Muscle layer of colon (tissue), 2 donors: ENCODE measurements at regions not wholly inside any gene's neighbourhood (a gene's known extent, or its start where the extent isn't known, plus 50 kb on each side); places are given as distances from the start of the nearest gene placed in this dataset.
"Not testable (repeated sequence)": the region's sequence is repeated elsewhere in the genome, so short reads cannot be mapped to it uniquely, and the experiment has no call there.

Source experiments
- H3K27ac ChIP-seq: one replicate; pipeline ENCODE4 v1.7.0; 2013; ENCODE audit warnings: low read depth, mild to moderate bottlenecking, low read length, moderate library complexity
- H3K27me3 ChIP-seq, 2 donors: one replicate each; pipeline ENCODE4 v1.7.0; 2013; ENCODE audit warnings: low read length in 2 of 2, mild to moderate bottlenecking in 2 of 2; ENCODE audit not compliant: insufficient read depth in 2 of 2, control insufficient read depth in 1 of 2
- H3K36me3 ChIP-seq: one replicate; pipeline ENCODE4 v1.7.0; 2013; ENCODE audit warnings: mild to moderate bottlenecking, low read length; ENCODE audit not compliant: insufficient read depth
- H3K4me1 ChIP-seq: one replicate; pipeline ENCODE4 v1.7.0; 2013; ENCODE audit warnings: mild to moderate bottlenecking, low read length; ENCODE audit not compliant: insufficient read depth
- H3K4me3 ChIP-seq, 2 donors: one replicate each; pipeline ENCODE4 v1.7.0; 2013; ENCODE audit warnings: low read length in 2 of 2, low read depth in 1 of 2, mild to moderate bottlenecking in 1 of 2, moderate library complexity in 1 of 2
- H3K9ac ChIP-seq: one replicate; pipeline ENCODE4 v1.7.0; 2013; ENCODE audit warnings: low read length
- H3K9me3 ChIP-seq: one replicate; pipeline ENCODE4 v1.7.0; 2013; ENCODE audit warnings: mild to moderate bottlenecking, low read length
- donor health status: abdominal sarcoma.
- donor health status: Adenocarcinoma of cecum.

GRCh38 chr6:81051952-81052351, 700.5 kb downstream of the TENT5A start:
- Histone ChIP-seq H3K27ac (no peak overlapping the region), H3K9me3 (no peaks in the 10 kb centered on the region), H3K4me1 (no peaks in the 10 kb centered on the region), H3K9ac (no peak overlapping the region), H3K4me3 (no peak overlapping the region), H3K27me3 (no peaks in the 10 kb centered on the region), H3K36me3 (no peaks in the 10 kb centered on the region)

GRCh38 chr6:81049425-81050042, 702.9 kb downstream of the TENT5A start:
- H3K4me3 ChIP-seq, result no peak overlapping the region
- H3K36me3 ChIP-seq, result no peaks in the 10 kb centered on the region
- no peak overlapping the region for H3K27ac ChIP-seq
- H3K4me1 ChIP-seq, result no peaks in the 10 kb centered on the region
- no peaks in the 10 kb centered on the region for H3K9me3 ChIP-seq
- no peak overlapping the region for H3K9ac ChIP-seq
- no peaks in the 10 kb centered on the region for H3K27me3 ChIP-seq

- H3K4me3 ChIP-seq, result no peak overlapping the region
- H3K9me3 ChIP-seq, result no peaks in the 10 kb centered on the region
- no peaks in the 10 kb centered on the region for H3K36me3 ChIP-seq
- no peak overlapping the region for H3K27ac ChIP-seq
- no peak overlapping the region for H3K9ac ChIP-seq
- H3K4me1 ChIP-seq, result peaks cover 5% of the 10 kb centered on the region
- H3K27me3 ChIP-seq, result no peaks in the 10 kb centered on the region
These were observed 721.1 kb downstream of the TENT5A start for GRCh38 chr6:81031416-81031815.

- Histone ChIP-seq H3K36me3 (no peaks in the 10 kb centered on the region), H3K9ac (no peak overlapping the region), H3K9me3 (no peaks in the 10 kb centered on the region), H3K4me3 (no peak overlapping the region), H3K27ac (no peak overlapping the region), H3K27me3 (no peaks in the 10 kb centered on the region), H3K4me1 (peaks cover under 1% of the 10 kb centered on the region)
These were observed 726.4 kb downstream of the TENT5A start for GRCh38 chr6:81026041-81026553.

GRCh38 chr6:81023709-81024108, 728.8 kb downstream of the TENT5A start:
- no peaks in the 10 kb centered on the region for H3K27me3 ChIP-seq
- H3K27ac ChIP-seq, result no peak overlapping the region
- H3K4me1 ChIP-seq, result no peaks in the 10 kb centered on the region
- H3K36me3 ChIP-seq, result no peaks in the 10 kb centered on the region
- H3K9me3 ChIP-seq, result no peaks in the 10 kb centered on the region
- no peak overlapping the region for H3K4me3 ChIP-seq
- H3K9ac ChIP-seq, result no peak overlapping the region

- H3K27me3 ChIP-seq, result no peaks in the 10 kb centered on the region
- H3K9me3 ChIP-seq, result no peaks in the 10 kb centered on the region
- no peak overlapping the region for H3K27ac ChIP-seq
- no peaks in the 10 kb centered on the region for H3K36me3 ChIP-seq
- H3K4me3 ChIP-seq, result no peak overlapping the region
- H3K4me1 ChIP-seq, result no peaks in the 10 kb centered on the region
- H3K9ac ChIP-seq, result no peak overlapping the region
These were observed 729.4 kb downstream of the TENT5A start for GRCh38 chr6:81023007-81023582.

GRCh38 chr6:81017586-81017985, 734.9 kb downstream of the TENT5A start:
- H3K27me3 ChIP-seq, H3K36me3 ChIP-seq, H3K27ac ChIP-seq, H3K4me3 ChIP-seq, H3K9me3 ChIP-seq, H3K9ac ChIP-seq, H3K4me1 ChIP-seq: not testable (repeated sequence)

GRCh38 chr6:81003894-81004293, 748.6 kb downstream of the TENT5A start:
- no peak overlapping the region for H3K4me3 ChIP-seq
- H3K4me1 ChIP-seq, result no peaks in the 10 kb centered on the region
- H3K9me3 ChIP-seq, result no peaks in the 10 kb centered on the region
- no peaks in the 10 kb centered on the region for H3K27me3 ChIP-seq
- H3K27ac ChIP-seq, result no peak overlapping the region
- H3K9ac ChIP-seq, result no peak overlapping the region
- H3K36me3 ChIP-seq, result no peaks in the 10 kb centered on the region

GRCh38 chr6:81003156-81003555, 749.3 kb downstream of the TENT5A start:
- Histone ChIP-seq H3K27ac (no peak overlapping the region), H3K36me3 (no peaks in the 10 kb centered on the region)

GRCh38 chr6:81002126-81002525, 750.4 kb downstream of the TENT5A start:
- Histone ChIP-seq H3K4me3 (no peak overlapping the region), H3K27ac (no peak overlapping the region), H3K27me3 (no peaks in the 10 kb centered on the region), H3K9ac (no peak overlapping the region), H3K9me3 (no peaks in the 10 kb centered on the region), H3K36me3 (no peaks in the 10 kb centered on the region), H3K4me1 (no peaks in the 10 kb centered on the region)

More at GRCh38 chr6:81003156-81003555, 749.3 kb downstream of the TENT5A start:
- Histone ChIP-seq H3K4me1 (no peaks in the 10 kb centered on the region), H3K27me3 (no peaks in the 10 kb centered on the region), H3K9ac (no peak overlapping the region), H3K9me3 (no peaks in the 10 kb centered on the region), H3K4me3 (no peak overlapping the region)

- Histone ChIP-seq H3K36me3 (no peaks in the 10 kb centered on the region), H3K27ac (no peak overlapping the region), H3K4me1 (no peaks in the 10 kb centered on the region), H3K27me3 (no peaks in the 10 kb centered on the region), H3K9me3 (no peaks in the 10 kb centered on the region), H3K9ac (no peak overlapping the region), H3K4me3 (no peak overlapping the region)
These were observed 761.2 kb downstream of the TENT5A start for GRCh38 chr6:80991316-80991715.

GRCh38 chr6:80988892-80989291, 763.6 kb downstream of the TENT5A start:
- H3K36me3 ChIP-seq, result no peaks in the 10 kb centered on the region
- H3K9me3 ChIP-seq, result no peaks in the 10 kb centered on the region
- H3K27me3 ChIP-seq, result no peaks in the 10 kb centered on the region
- H3K27ac ChIP-seq, result no peak overlapping the region
- no peak overlapping the region for H3K4me3 ChIP-seq
- no peaks in the 10 kb centered on the region for H3K4me1 ChIP-seq
- H3K9ac ChIP-seq, result no peak overlapping the region
